ENCODE measurements at regions not wholly inside any gene's neighbourhood (a gene's known extent, or its start where the extent isn't known, plus 50 kb on each side); places are given as distances from the start of the nearest gene placed in this dataset.

DNA sequence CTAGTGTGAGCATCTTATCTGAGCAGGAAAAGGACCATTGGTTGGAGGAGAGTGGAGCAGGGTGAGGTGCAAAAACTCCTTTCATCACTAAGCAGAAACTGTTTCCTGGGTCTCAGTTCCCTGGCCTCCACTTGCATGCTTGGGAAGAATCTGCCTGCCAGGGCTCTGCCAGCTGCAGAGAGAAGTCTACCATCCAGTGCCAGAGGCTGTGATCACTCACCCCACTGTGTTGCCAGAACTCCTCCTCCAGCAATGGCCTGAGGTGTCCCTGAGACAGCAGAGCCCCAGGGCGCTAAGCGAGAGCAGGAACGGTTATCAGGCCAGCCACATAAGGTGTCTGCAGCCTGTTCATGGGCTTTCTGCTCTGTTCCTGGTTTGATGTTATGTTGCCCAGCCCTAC, 991.4 kb downstream of the CCSER2 start:
- CTCF ChIA-PET (ENCODE audit: partially characterized antibody) = no interaction called here
- H3K36me3 Mint-ChIP-seq = no peaks in the 10 kb centered on the region
- POLR2A ChIA-PET (ENCODE audit: partially characterized antibody) = no interaction called here
- H3K27me3 Mint-ChIP-seq = no peaks in the 10 kb centered on the region
- Histone ChIP-seq H3K4me3 (ENCODE audit: low read length in 2 of 2) (no peak overlapping the region), H3K9me3 (ENCODE audit: control insufficient read depth in 1 of 2, low read length in 2 of 2) (no peaks in the 10 kb centered on the region), H3K27me3 (ENCODE audit: insufficient read depth, low read length) (no peaks in the 10 kb centered on the region), H3K36me3 (ENCODE audit: insufficient read depth, low read length) (no peaks in the 10 kb centered on the region), H3K27ac (ENCODE audit: low read depth, low read length) (no peak overlapping the region), H3K4me1 (ENCODE audit: insufficient read depth, low read length) (no peaks in the 10 kb centered on the region)
- H3K4me3 Mint-ChIP-seq = no peak overlapping the region
- DNase-seq = no peak
- H3K27ac Mint-ChIP-seq = no peak overlapping the region
- no peaks in the 10 kb centered on the region for H3K4me1 Mint-ChIP-seq
- H3K9me3 Mint-ChIP-seq = peaks cover 0 to 4% (median 0%) of the 10 kb centered on the region in 8 donors
- intact Hi-C loops (cut with micrococcal nuclease) = no loop called here

DNA sequence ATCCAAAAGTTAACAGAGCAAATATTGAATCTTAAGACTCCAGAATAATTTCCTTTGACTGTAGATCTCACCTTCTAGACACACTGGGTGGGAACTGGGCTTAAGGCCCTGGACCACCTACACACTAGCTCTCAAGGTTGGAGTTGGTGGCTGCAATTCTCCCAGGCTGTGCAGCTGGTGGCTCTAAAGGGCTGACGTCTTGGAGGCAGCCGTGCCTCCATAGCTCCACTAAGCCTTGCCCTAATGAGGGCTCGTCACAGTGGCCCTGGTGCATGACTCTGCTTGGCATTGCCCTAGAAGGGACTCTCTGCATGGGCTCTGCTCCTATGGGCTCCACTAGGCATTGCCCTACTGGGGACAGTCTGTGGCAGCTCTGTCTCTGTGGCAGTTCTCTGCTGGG, 1005.2 kb downstream of the CCSER2 start:
- Mint-ChIP-seq H3K27ac (no peak overlapping the region), H3K4me1 (no peaks in the 10 kb centered on the region), H3K9me3 (peaks cover 0 to 10% (median 1%) of the 10 kb centered on the region in 8 donors), H3K4me3 (no peak overlapping the region), H3K27me3 (peaks cover 2 to 3% of the 10 kb centered on the region in 2 donors), H3K36me3 (no peaks in the 10 kb centered on the region)
- Histone ChIP-seq H3K27ac (ENCODE audit: low read depth, low read length) (no peak overlapping the region), H3K36me3 (ENCODE audit: insufficient read depth, low read length) (no peaks in the 10 kb centered on the region), H3K27me3 (ENCODE audit: insufficient read depth, low read length) (no peaks in the 10 kb centered on the region), H3K9me3 (ENCODE audit: control insufficient read depth in 1 of 2, low read length in 2 of 2) (no peaks in the 10 kb centered on the region), H3K4me1 (ENCODE audit: insufficient read depth, low read length) (no peaks in the 10 kb centered on the region), H3K4me3 (ENCODE audit: low read length in 2 of 2) (no peak overlapping the region)
- ChIA-PET POLR2A (ENCODE audit: partially characterized antibody) (no interaction called here), CTCF (ENCODE audit: partially characterized antibody) (no interaction called here)
- intact Hi-C loops (cut with micrococcal nuclease) = no loop called here
- DNase-seq = no peak

GRCh38 chr10:85362401-85362800, 1004.2 kb downstream of the GRID1 start:
- no peak overlapping the region for H3K27ac ChIP-seq (ENCODE audit: low read depth, low read length)
- H3K27ac Mint-ChIP-seq = no peak overlapping the region
- peaks cover 0 to 3% (median 0%) of the 10 kb centered on the region in 8 donors for H3K9me3 Mint-ChIP-seq
- no peaks in the 10 kb centered on the region for H3K27me3 ChIP-seq (ENCODE audit: insufficient read depth, low read length)
- no peaks in the 10 kb centered on the region for H3K4me1 Mint-ChIP-seq
- DNase-seq = no peak
- H3K27me3 Mint-ChIP-seq = no peaks in the 10 kb centered on the region
- no peaks in the 10 kb centered on the region for H3K36me3 Mint-ChIP-seq
- H3K4me3 Mint-ChIP-seq = no peak overlapping the region
- H3K4me3 ChIP-seq (ENCODE audit: low read length in 2 of 2) = no peak overlapping the region
- H3K36me3 ChIP-seq (ENCODE audit: insufficient read depth, low read length) = no peaks in the 10 kb centered on the region
- ChIA-PET CTCF (ENCODE audit: partially characterized antibody) (no interaction called here), POLR2A (ENCODE audit: partially characterized antibody) (no interaction called here)
- no peaks in the 10 kb centered on the region for H3K4me1 ChIP-seq (ENCODE audit: insufficient read depth, low read length)
- no peaks in the 10 kb centered on the region for H3K9me3 ChIP-seq (ENCODE audit: control insufficient read depth in 1 of 2, low read length in 2 of 2)
- intact Hi-C loops (cut with micrococcal nuclease) = no loop called here

- ChIA-PET CTCF (ENCODE audit: partially characterized antibody) (no interaction called here), POLR2A (ENCODE audit: partially characterized antibody) (no interaction called here)
- no peak overlapping the region for H3K4me3 Mint-ChIP-seq
- DNase-seq = no peak
- no peak overlapping the region for H3K27ac Mint-ChIP-seq
- Histone ChIP-seq H3K27ac (ENCODE audit: low read depth, low read length) (no peak overlapping the region), H3K4me3 (ENCODE audit: low read length in 2 of 2) (no peak overlapping the region), H3K27me3 (ENCODE audit: insufficient read depth, low read length) (no peaks in the 10 kb centered on the region), H3K4me1 (ENCODE audit: insufficient read depth, low read length) (no peaks in the 10 kb centered on the region), H3K9me3 (ENCODE audit: control insufficient read depth in 1 of 2, low read length in 2 of 2) (no peaks in the 10 kb centered on the region), H3K36me3 (ENCODE audit: insufficient read depth, low read length) (no peaks in the 10 kb centered on the region)
- intact Hi-C loops (cut with micrococcal nuclease) = no loop called here
- H3K4me1 Mint-ChIP-seq = no peaks in the 10 kb centered on the region
- H3K27me3 Mint-ChIP-seq = peaks cover 2 to 5% of the 10 kb centered on the region in 2 donors
- H3K36me3 Mint-ChIP-seq = no peaks in the 10 kb centered on the region
- H3K9me3 Mint-ChIP-seq = peaks cover 0 to 8% (median under 1%) of the 10 kb centered on the region in 8 donors
Observed at GRCh38 chr10:85377029-85377806, 989.4 kb downstream of the GRID1 start.

DNA sequence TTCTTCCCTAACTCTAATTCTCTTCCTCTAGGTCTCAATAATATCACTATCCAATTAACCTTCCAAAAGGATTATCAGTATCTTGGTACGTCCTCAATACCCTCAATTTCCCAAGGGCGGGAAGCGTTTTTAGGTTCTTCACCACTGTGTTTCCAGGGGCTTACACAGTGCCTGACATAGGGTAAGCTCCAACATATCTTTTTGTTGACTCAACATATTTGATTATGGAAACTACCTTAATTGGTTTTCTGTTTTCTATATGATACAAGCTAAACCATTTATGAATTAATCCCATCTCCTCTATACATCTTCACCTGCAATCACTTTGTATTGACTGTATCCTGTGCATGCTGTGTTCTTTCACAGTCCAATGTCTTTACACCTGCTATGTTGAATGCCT, 987.3 kb downstream of the GRID1 start:
- no peak overlapping the region for H3K4me3 Mint-ChIP-seq
- H3K27ac Mint-ChIP-seq = no peak overlapping the region
- Histone ChIP-seq H3K9me3 (ENCODE audit: control insufficient read depth in 1 of 2, low read length in 2 of 2) (no peaks in the 10 kb centered on the region), H3K36me3 (ENCODE audit: insufficient read depth, low read length) (no peaks in the 10 kb centered on the region), H3K4me3 (ENCODE audit: low read length in 2 of 2) (no peak overlapping the region), H3K4me1 (ENCODE audit: insufficient read depth, low read length) (no peaks in the 10 kb centered on the region), H3K27ac (ENCODE audit: low read depth, low read length) (no peak overlapping the region), H3K27me3 (ENCODE audit: insufficient read depth, low read length) (no peaks in the 10 kb centered on the region)
- H3K36me3 Mint-ChIP-seq = no peaks in the 10 kb centered on the region
- H3K9me3 Mint-ChIP-seq = peaks cover 0 to 8% (median 1%) of the 10 kb centered on the region in 8 donors
- POLR2A ChIA-PET (ENCODE audit: partially characterized antibody) = no interaction called here
- DNase-seq = no peak
- intact Hi-C loops (cut with micrococcal nuclease) = no loop called here
- H3K27me3 Mint-ChIP-seq = peaks cover 5 to 6% of the 10 kb centered on the region in 2 donors
- CTCF ChIA-PET (ENCODE audit: partially characterized antibody) = no interaction called here
- no peaks in the 10 kb centered on the region for H3K4me1 Mint-ChIP-seq

DNA sequence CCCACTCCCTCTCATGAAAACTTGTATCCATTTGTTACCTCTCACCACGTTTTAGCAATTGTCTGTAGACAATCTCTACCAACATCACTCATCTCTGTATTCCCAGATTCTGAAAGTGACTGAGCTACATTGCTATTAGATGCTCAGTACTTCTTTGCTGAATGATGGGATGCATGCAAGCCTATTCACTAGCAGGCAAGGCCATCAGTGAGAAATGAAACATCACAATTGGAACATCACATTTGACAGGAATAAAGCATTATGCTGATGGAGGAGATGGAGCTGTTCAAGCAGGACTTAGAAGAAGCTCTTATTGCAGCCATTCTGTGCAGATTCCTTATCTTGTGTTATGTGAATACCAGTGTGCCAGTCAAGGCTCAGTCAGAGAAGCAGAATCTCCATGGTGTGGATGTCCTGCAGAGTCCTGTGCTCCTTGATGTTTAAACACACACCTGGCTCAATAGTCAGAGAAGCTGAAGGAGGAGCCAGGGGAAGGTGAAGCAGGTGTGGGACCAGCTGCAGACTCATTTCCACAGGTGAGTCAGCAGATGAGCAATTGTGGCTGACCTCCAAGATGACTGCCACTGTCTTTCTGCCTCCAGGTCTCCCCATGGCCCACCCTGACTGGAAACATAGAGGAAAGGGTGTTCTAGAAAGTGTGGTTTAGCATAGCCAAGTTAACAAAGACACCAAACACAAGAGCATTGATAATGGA, 965.5 kb downstream of the GRID1 start:
- H3K27ac Mint-ChIP-seq = no peak overlapping the region
- no peak for DNase-seq
- Histone ChIP-seq H3K9me3 (ENCODE audit: control insufficient read depth in 1 of 2, low read length in 2 of 2) (no peaks in the 10 kb centered on the region), H3K4me3 (ENCODE audit: low read length in 2 of 2) (no peak overlapping the region), H3K4me1 (ENCODE audit: insufficient read depth, low read length) (no peaks in the 10 kb centered on the region), H3K27ac (ENCODE audit: low read depth, low read length) (no peak overlapping the region), H3K27me3 (ENCODE audit: insufficient read depth, low read length) (no peaks in the 10 kb centered on the region), H3K36me3 (ENCODE audit: insufficient read depth, low read length) (no peaks in the 10 kb centered on the region)
- POLR2A ChIA-PET (ENCODE audit: partially characterized antibody) = no interaction called here
- H3K27me3 Mint-ChIP-seq = no peaks in the 10 kb centered on the region
- H3K4me3 Mint-ChIP-seq = no peak overlapping the region
- H3K4me1 Mint-ChIP-seq = no peaks in the 10 kb centered on the region
- no peaks in the 10 kb centered on the region for H3K9me3 Mint-ChIP-seq
- CTCF ChIA-PET (ENCODE audit: partially characterized antibody) = no interaction called here
- intact Hi-C loops (cut with micrococcal nuclease) = no loop called here
- H3K36me3 Mint-ChIP-seq = no peaks in the 10 kb centered on the region

DNA sequence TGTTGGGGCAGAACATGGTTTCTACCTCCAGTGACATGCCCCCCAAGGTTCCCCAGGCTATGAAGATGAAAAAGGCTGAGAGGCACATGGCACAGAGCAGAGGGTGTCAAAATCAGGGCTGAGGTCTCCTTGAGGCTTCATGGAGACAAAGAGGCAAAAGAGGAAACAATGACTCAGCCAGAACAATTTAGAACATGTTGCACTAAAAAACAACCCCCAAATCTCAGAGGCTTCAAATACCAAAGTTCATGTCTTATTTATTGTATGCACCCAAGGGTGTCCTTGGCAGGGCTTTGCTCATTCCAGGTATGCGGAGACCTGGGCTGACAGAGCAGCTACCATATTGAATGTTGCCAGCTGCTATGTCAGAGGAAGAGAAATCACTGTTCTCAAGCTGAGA, 964.1 kb downstream of the GRID1 start:
- H3K9me3 ChIP-seq (ENCODE audit: control insufficient read depth in 1 of 2, low read length in 2 of 2) = no peaks in the 10 kb centered on the region
- peaks cover 0 to 1% (median 0%) of the 10 kb centered on the region in 8 donors for H3K9me3 Mint-ChIP-seq
- CTCF ChIA-PET (ENCODE audit: partially characterized antibody) = no interaction called here
- H3K4me1 Mint-ChIP-seq = no peaks in the 10 kb centered on the region
- no peak for DNase-seq
- no peaks in the 10 kb centered on the region for H3K27me3 Mint-ChIP-seq
- H3K27me3 ChIP-seq (ENCODE audit: insufficient read depth, low read length) = no peaks in the 10 kb centered on the region
- no peaks in the 10 kb centered on the region for H3K4me1 ChIP-seq (ENCODE audit: insufficient read depth, low read length)
- no peak overlapping the region for H3K27ac ChIP-seq (ENCODE audit: low read depth, low read length)
- POLR2A ChIA-PET (ENCODE audit: partially characterized antibody) = no interaction called here
- no peaks in the 10 kb centered on the region for H3K36me3 ChIP-seq (ENCODE audit: insufficient read depth, low read length)
- no peak overlapping the region for H3K27ac Mint-ChIP-seq
- H3K4me3 ChIP-seq (ENCODE audit: low read length in 2 of 2) = no peak overlapping the region
- intact Hi-C loops (cut with micrococcal nuclease) = no loop called here
- H3K36me3 Mint-ChIP-seq = no peaks in the 10 kb centered on the region
- H3K4me3 Mint-ChIP-seq = no peak overlapping the region

All from CD4-positive, alpha-beta memory T cell (primary cell).